Gastroesophageal sphincter (tissue), 4 donors: ENCODE measurements at regions not wholly inside any gene's neighbourhood (a gene's known extent, or its start where the extent isn't known, plus 50 kb on each side); places are given as distances from the start of the nearest gene placed in this dataset.

Experiments
- ATAC-seq: fragments of 150-250 bp; one replicate; pipeline ENCODE4 v1.9.1; 2016; ENCODE audit warnings: mild to moderate bottlenecking, moderate library complexity
- H3K27ac ChIP-seq, 4 donors: fragments of 200-600 bp; sonication (generic) in 3 of 4; 1 replicate in 3 of 4; 2 replicates in 1 of 4; pipeline ENCODE4 v1.5.1; 2016 to 2019
- H3K27me3 ChIP-seq: fragments of 200-600 bp; sonication (generic); one replicate; pipeline ENCODE4 v1.5.1; 2019
- H3K36me3 ChIP-seq, 2 donors: fragments of 200-600 bp; sonication (generic); one replicate each; pipeline ENCODE4 v1.5.1; 2019; ENCODE audit warnings: control low read depth in 1 of 2
- H3K4me1 ChIP-seq, 3 donors: fragments of 200-600 bp; sonication (generic); 1 replicate in 2 of 3; 2 replicates in 1 of 3; pipeline ENCODE4 v1.5.1; 2016 to 2019; ENCODE audit warnings: control low read depth in 2 of 3
- H3K4me3 ChIP-seq, 2 donors: fragments of 200-600 bp; sonication (generic); one replicate each; pipeline ENCODE4 v1.5.1; 2019; ENCODE audit warnings: mild to moderate bottlenecking in 1 of 2, moderate library complexity in 1 of 2
- H3K9me3 ChIP-seq, 3 donors: fragments of 200-600 bp; sonication (generic); one replicate each; pipeline ENCODE4 v1.5.1; 2017 to 2019; ENCODE audit warnings: control low read depth in 2 of 3
- EP300 ChIP-seq: sonication (generic); formaldehyde crosslinking; IDR thresholded peaks from one replicate; pipeline ENCODE4 v1.6.1; 2017; ENCODE audit warnings: antibody characterized with exemption, mild to moderate bottlenecking
- POLR2A ChIP-seq, 2 donors: fragments of 450-650 bp; IDR thresholded peaks; one replicate each; pipeline ENCODE4 v1.6.1; 2017; ENCODE audit warnings: antibody characterized with exemption in 2 of 2, mild to moderate bottlenecking in 2 of 2, moderate library complexity in 1 of 2
- POLR2AphosphoS5 ChIP-seq: sonication (generic); formaldehyde crosslinking; IDR thresholded peaks from one replicate; pipeline ENCODE4 v1.6.1; 2017; ENCODE audit warnings: antibody characterized with exemption
- WGBS, 2 donors: methylation state at CpG; one replicate each; pipeline ENCODE4 v1.1.5; 2018; ENCODE audit warnings: low coverage in 1 of 2; 5-methylcytosine and 5-hydroxymethylcytosine counted together
- TF ChIP-seq, protein P1 (sequence below), 4 experiments: fragments of 200-600 bp in 2 of 4; fragments of 450-650 bp in 2 of 4; sonication (generic) in 1 of 4; IDR thresholded peaks; one replicate each; pipeline ENCODE4 v1.5.1; 2017 to 2019; ENCODE audit warnings: antibody characterized with exemption in 4 of 4, mild to moderate bottlenecking in 2 of 4, moderate library complexity in 2 of 4

DNA sequence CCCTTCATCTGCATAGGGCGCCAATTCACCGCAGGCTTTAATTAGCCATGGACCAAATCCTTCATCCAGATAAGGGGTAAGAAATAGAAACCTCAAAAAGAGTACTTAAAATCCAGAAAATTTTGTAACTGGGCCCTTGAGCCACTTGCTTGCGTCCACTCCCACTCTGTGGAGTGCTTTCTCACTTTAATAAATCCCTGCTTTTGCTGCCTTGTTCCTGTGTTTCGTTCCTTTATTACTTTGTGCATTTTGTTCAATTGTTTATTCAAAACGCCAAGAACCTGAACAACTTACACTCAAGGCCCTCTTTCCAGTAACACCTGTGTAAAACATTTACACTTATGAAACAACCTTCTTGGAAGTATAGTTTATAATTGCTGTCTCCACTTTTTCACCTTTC is 66.5 kb downstream of the HMHB1 start:
- ATAC-seq = no peak
- H3K27ac ChIP-seq = no peak overlapping the region
- no peaks in the 10 kb centered on the region for H3K36me3 ChIP-seq
- 91% methylated on average over 4 to 5 of the region's 5 CpGs for WGBS, 2 donors
- no peaks in the 10 kb centered on the region for H3K4me1 ChIP-seq
- TF ChIP-seq, protein P1, sequence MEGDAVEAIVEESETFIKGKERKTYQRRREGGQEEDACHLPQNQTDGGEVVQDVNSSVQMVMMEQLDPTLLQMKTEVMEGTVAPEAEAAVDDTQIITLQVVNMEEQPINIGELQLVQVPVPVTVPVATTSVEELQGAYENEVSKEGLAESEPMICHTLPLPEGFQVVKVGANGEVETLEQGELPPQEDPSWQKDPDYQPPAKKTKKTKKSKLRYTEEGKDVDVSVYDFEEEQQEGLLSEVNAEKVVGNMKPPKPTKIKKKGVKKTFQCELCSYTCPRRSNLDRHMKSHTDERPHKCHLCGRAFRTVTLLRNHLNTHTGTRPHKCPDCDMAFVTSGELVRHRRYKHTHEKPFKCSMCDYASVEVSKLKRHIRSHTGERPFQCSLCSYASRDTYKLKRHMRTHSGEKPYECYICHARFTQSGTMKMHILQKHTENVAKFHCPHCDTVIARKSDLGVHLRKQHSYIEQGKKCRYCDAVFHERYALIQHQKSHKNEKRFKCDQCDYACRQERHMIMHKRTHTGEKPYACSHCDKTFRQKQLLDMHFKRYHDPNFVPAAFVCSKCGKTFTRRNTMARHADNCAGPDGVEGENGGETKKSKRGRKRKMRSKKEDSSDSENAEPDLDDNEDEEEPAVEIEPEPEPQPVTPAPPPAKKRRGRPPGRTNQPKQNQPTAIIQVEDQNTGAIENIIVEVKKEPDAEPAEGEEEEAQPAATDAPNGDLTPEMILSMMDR (IDR thresholded peaks at IDR 0.05) = no peak
- no peak for TF ChIP-seq POLR2A (IDR thresholded peaks at IDR 0.05)
- no peak for TF ChIP-seq POLR2AphosphoS5
- no peak for TF ChIP-seq EP300
- no peaks in the 10 kb centered on the region for H3K9me3 ChIP-seq
- no peaks in the 10 kb centered on the region for H3K27me3 ChIP-seq
- H3K4me3 ChIP-seq = no peak overlapping the region

- H3K4me3 ChIP-seq = no peak overlapping the region
- H3K4me1 ChIP-seq = no peaks in the 10 kb centered on the region
- H3K27ac ChIP-seq = no peak overlapping the region
- 84% methylated on average over 3 of the region's 3 CpGs for WGBS, 2 donors
- TF ChIP-seq, protein P1 (IDR thresholded peaks at IDR 0.05) = no peak
- TF ChIP-seq POLR2A (IDR thresholded peaks at IDR 0.05) (no peak), POLR2AphosphoS5 (no peak), EP300 (no peak)
- H3K27me3 ChIP-seq = no peaks in the 10 kb centered on the region
- no peaks in the 10 kb centered on the region for H3K9me3 ChIP-seq
- no peak for ATAC-seq
- no peaks in the 10 kb centered on the region for H3K36me3 ChIP-seq
Measured at GRCh38 chr5:143879646-143880045, 67.7 kb downstream of the HMHB1 start.

GRCh38 chr5:143880178-143880577 is 68.2 kb downstream of the HMHB1 start:
- 76 to 100% methylated on average over 2 to 6 of the region's 6 CpGs for WGBS, 2 donors
- H3K9me3 ChIP-seq = no peaks in the 10 kb centered on the region
- ATAC-seq = no peak
- H3K36me3 ChIP-seq = no peaks in the 10 kb centered on the region
- no peak overlapping the region for H3K27ac ChIP-seq
- TF ChIP-seq, protein P1 (IDR thresholded peaks at IDR 0.05) = no peak
- no peak for TF ChIP-seq POLR2AphosphoS5
- TF ChIP-seq POLR2A (IDR thresholded peaks at IDR 0.05) = no peak
- no peak for TF ChIP-seq EP300
- H3K4me1 ChIP-seq = no peaks in the 10 kb centered on the region
- H3K27me3 ChIP-seq = no peaks in the 10 kb centered on the region
- no peak overlapping the region for H3K4me3 ChIP-seq

- H3K27me3 ChIP-seq = no peaks in the 10 kb centered on the region
- H3K9me3 ChIP-seq = no peaks in the 10 kb centered on the region
- peaks cover 0 to 19% (median 4%) of the 10 kb centered on the region in 3 donors for H3K4me1 ChIP-seq
- TF ChIP-seq POLR2AphosphoS5 (no peak), POLR2A (IDR thresholded peaks at IDR 0.05) (no peak), EP300 (no peak)
- TF ChIP-seq, protein P1 (IDR thresholded peaks at IDR 0.05) = no peak
- no peak overlapping the region for H3K4me3 ChIP-seq
- 96 to 100% methylated on average over 2 to 4 of the region's 5 CpGs for WGBS, 2 donors
- no peak overlapping the region for H3K27ac ChIP-seq
- ATAC-seq = no peak
- H3K36me3 ChIP-seq = no peaks in the 10 kb centered on the region
Measured at GRCh38 chr5:143882520-143882919, 70.6 kb downstream of the HMHB1 start.

DNA sequence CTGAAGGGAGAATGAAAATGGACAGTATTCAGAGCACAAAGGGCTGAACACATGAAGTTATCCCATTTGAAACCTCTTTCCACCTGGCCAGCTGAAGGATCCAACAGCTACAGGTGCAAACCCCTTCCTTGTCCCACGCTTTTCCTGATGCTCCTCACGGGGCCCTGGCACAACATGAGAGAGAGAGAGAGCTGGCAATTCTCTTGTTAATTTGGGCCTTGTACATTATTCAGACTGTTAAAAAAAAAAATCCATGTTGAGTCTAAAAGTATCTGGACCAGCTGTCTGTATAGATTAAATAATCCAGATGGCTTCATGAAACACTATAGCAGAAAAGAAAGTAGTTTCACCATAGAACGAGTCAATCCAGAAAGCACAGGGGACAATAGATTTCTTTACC is 74.1 kb downstream of the HMHB1 start:
- ATAC-seq = no peak
- Histone ChIP-seq H3K4me1 (peaks cover 0 to 29% (median 6%) of the 10 kb centered on the region in 3 donors), H3K9me3 (no peaks in the 10 kb centered on the region), H3K4me3 (no peak overlapping the region), H3K27me3 (no peaks in the 10 kb centered on the region), H3K36me3 (no peaks in the 10 kb centered on the region), H3K27ac (no peak overlapping the region)
- 45 to 64% methylated on average over 3 of the region's 3 CpGs for WGBS, 2 donors
- no peak for TF ChIP-seq POLR2A (IDR thresholded peaks at IDR 0.05)
- no peak for TF ChIP-seq POLR2AphosphoS5
- TF ChIP-seq EP300 = no peak
- TF ChIP-seq, protein P1 (IDR thresholded peaks at IDR 0.05) = no peak
